Heart right ventricle (tissue), 16 donors: ENCODE measurements at regions not wholly inside any gene's neighbourhood (a gene's known extent, or its start where the extent isn't known, plus 50 kb on each side); places are given as distances from the start of the nearest gene placed in this dataset.

Experiments used
- ATAC-seq, 8 donors: fragments of 200-7000 bp; cut with Tn5 transposase; one replicate each; pipeline ENCODE4 v1.9.1; 2020; ENCODE audit warnings: mild to moderate bottlenecking in 8 of 8, moderate library complexity in 8 of 8, moderate number of reproducible peaks in 1 of 8
- DNase-seq, 2 donors: peaks; one replicate each; pipeline ENCODE4 v3.0.0-alpha.2; 2020
- H3K27ac ChIP-seq, 10 donors: fragments of 200-600 bp; sonication (generic) in 2 of 10; one replicate each; pipeline versions ENCODE4 v1.5.0 to v1.8.0; 2020 to 2022; ENCODE audit warnings: mild to moderate bottlenecking in 3 of 10
- H3K27me3 ChIP-seq, 7 donors: fragments of 200-600 bp; one replicate each; pipeline ENCODE4 v1.8.0; 2021 to 2022; ENCODE audit warnings: mild to moderate bottlenecking in 2 of 7
- H3K36me3 ChIP-seq, 9 donors: fragments of 200-600 bp; sonication (generic) in 1 of 9; one replicate each; pipeline versions ENCODE4 v1.5.0 to v1.8.0; 2020 to 2022; ENCODE audit warnings: mild to moderate bottlenecking in 2 of 9
- H3K4me1 ChIP-seq, 9 donors: fragments of 200-600 bp; sonication (generic) in 1 of 9; one replicate each; pipeline versions ENCODE4 v1.5.0 to v1.8.0; 2020 to 2022; ENCODE audit warnings: mild to moderate bottlenecking in 4 of 9
- H3K4me3 ChIP-seq, 10 donors: fragments of 200-600 bp; sonication (generic) in 2 of 10; one replicate each; pipeline versions ENCODE4 v1.5.0 to v1.8.0; 2020 to 2022; ENCODE audit warnings: mild to moderate bottlenecking in 7 of 10, moderate library complexity in 2 of 10
- H3K9me3 ChIP-seq, 11 donors: fragments of 200-600 bp in 10 of 11; sonication (generic) in 2 of 11; one replicate each; pipeline versions ENCODE4 v1.5.0 to v1.8.0; 2013 to 2022; ENCODE audit warnings: mild to moderate bottlenecking in 2 of 11, control low read depth in 1 of 11, moderate library complexity in 1 of 11
- WGBS, 2 donors: extraction: QIAGEN DNeasy Blood & Tissue Kit; methylation state at CpG; one replicate each; pipeline ENCODE4 v1.1.7; 2013; ENCODE audit warnings: inconsistent platforms in 1 of 2; 5-methylcytosine and 5-hydroxymethylcytosine counted together
- intact Hi-C, 10 donors: fragments of 100-400 bp; cut with DNase I; formaldehyde crosslinking; loops; one replicate each; pipeline versions ENCODE4 v1.11.1 to v1.14.2; 2022
- TF ChIP-seq, protein P1 (sequence below), 9 donors: fragments of 200-600 bp; sonication (generic) in 2 of 9; IDR thresholded peaks; one replicate each; pipeline versions ENCODE4 v1.5.0 to v1.8.0; 2021 to 2022; ENCODE audit warnings: antibody characterized with exemption in 9 of 9, mild to moderate bottlenecking in 5 of 9, moderate library complexity in 1 of 9
- donor health status: Arrhythmogenic right ventricular cardiomyopathy.
- donor health status: ischemic (EF 13 %, LVEDD 7.1; RV severe dilation, severe dysfunction).
- donor health status: healthy with polysubstance abuse.
- donor health status: DM: no; HTN: yes; CAD: no.
- donor health status: DM: no; HTN: no; CAD: no.
- donor health status: ischemic (EF 25% LVEDD 6.9; RV normal size, moderate dysfunction).
- donor health status: ischemic (EF 25% LVEDD 5.7; RV mildly dilated, moderate dysfunction).
- donor health status: healthy.
- donor health status: DM: yes; HTN: yes; CAD: no.
- donor health status: Ischemic cardiomyopathy.
- donor health status: ischemic (EF 35%, LVEDD 5.7; RV mildly dilated, moderate dysfunction).
- donor health status: nonischemic (EF 11% LVEDD 7.7; RV severe dilation, severe dysfunction).
- donor health status: DM: yes; HTN: yes; CAD: no.
- donor health status: PGD.
- donor health status: ischemic (EF 29% LVEDD 5.4; RV normal size, mild dysfunction).
- donor health status: nonischemic (EF 23%, LVEDD 6.1; RV moderate dilation, normal function).

DNA sequence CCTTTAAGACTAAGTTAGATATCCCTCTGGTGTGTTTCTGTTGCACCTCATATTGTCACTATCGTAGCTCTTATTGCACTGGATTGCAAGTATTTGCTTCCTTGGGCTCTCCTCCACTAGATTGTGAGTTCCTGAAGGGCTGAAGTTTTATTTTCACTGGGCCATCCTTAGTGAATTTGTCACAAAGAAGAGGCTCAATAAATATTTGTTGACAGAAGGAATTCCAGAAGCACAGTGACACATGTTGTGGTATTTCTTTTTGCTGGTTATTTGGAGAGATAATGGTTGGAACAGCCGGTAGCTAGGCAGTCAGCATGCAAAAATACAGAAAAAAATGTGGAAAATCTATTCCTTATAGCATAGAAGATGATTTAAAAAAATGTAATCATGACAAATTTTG, 129.9 kb upstream of the ZRANB2 start:
- no peak overlapping the region for H3K27ac ChIP-seq
- 65% methylated on average over 2 of the region's 2 CpGs for WGBS, 2 donors
- intact Hi-C loops: no loop called here
- H3K4me1 ChIP-seq: no peaks in the 10 kb centered on the region
- TF ChIP-seq, protein P1, sequence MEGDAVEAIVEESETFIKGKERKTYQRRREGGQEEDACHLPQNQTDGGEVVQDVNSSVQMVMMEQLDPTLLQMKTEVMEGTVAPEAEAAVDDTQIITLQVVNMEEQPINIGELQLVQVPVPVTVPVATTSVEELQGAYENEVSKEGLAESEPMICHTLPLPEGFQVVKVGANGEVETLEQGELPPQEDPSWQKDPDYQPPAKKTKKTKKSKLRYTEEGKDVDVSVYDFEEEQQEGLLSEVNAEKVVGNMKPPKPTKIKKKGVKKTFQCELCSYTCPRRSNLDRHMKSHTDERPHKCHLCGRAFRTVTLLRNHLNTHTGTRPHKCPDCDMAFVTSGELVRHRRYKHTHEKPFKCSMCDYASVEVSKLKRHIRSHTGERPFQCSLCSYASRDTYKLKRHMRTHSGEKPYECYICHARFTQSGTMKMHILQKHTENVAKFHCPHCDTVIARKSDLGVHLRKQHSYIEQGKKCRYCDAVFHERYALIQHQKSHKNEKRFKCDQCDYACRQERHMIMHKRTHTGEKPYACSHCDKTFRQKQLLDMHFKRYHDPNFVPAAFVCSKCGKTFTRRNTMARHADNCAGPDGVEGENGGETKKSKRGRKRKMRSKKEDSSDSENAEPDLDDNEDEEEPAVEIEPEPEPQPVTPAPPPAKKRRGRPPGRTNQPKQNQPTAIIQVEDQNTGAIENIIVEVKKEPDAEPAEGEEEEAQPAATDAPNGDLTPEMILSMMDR (IDR thresholded peaks at IDR 0.05): no peak
- H3K4me3 ChIP-seq: no peak overlapping the region
- ATAC-seq: no peak
- no peaks in the 10 kb centered on the region for H3K9me3 ChIP-seq
- DNase-seq: no peak
- no peaks in the 10 kb centered on the region for H3K36me3 ChIP-seq
- H3K27me3 ChIP-seq: no peaks in the 10 kb centered on the region

DNA sequence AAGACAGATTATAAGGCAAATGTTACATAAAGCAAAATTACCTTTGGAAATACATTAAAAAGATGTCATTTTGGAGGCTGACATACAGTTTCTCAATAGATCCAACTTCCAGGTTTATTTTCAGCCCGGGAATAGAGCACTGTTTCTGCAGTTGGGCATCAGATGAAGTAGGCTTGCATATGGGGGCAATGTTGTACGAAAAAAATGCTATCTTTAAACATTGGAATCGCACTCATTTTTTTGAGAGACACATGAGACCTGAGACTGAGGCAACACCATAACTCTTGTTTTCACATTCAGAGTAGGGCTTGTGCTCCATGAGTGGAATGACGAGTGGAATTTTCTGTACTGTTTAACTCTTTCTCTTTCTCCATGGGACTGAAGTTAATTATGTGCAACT, 122.4 kb upstream of the ZRANB2 start:
- intact Hi-C loops: no loop called here
- no peaks in the 10 kb centered on the region for H3K4me1 ChIP-seq
- DNase-seq (no peak), ATAC-seq (no peak)
- no peak overlapping the region for H3K27ac ChIP-seq
- TF ChIP-seq, protein P1 (IDR thresholded peaks at IDR 0.05): no peak
- no peaks in the 10 kb centered on the region for H3K36me3 ChIP-seq
- H3K9me3 ChIP-seq: no peaks in the 10 kb centered on the region
- 83 to 86% methylated on average over 4 of the region's 4 CpGs for WGBS, 2 donors
- H3K4me3 ChIP-seq: no peak overlapping the region
- no peaks in the 10 kb centered on the region for H3K27me3 ChIP-seq

DNA sequence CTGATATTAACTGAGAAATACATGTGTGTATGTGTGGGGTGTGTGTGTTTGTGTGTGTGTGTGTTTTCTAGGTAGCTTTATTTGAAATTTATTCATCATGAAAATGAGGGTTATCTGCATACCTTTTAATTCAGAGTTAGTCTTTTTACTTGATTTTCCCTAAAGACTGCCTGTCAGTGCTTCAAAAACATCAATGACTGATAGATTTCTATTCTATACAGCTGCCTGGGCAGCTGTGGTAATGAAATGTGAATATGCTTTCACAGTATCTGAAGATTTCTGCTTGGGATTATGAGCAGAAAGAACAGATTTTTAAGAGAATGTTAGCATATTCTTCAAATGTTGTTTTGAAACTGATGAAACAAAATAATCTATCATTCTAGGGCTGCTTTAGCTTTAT, 119.7 kb upstream of the ZRANB2 start:
- no peaks in the 10 kb centered on the region for H3K4me1 ChIP-seq
- intact Hi-C loops: no loop called here
- no peaks in the 10 kb centered on the region for H3K27me3 ChIP-seq
- no peaks in the 10 kb centered on the region for H3K36me3 ChIP-seq
- no peak overlapping the region for H3K27ac ChIP-seq
- TF ChIP-seq, protein P1 (IDR thresholded peaks at IDR 0.05): no peak
- ATAC-seq (no peak), DNase-seq (no peak)
- H3K9me3 ChIP-seq: no peaks in the 10 kb centered on the region
- no peak overlapping the region for H3K4me3 ChIP-seq

DNA sequence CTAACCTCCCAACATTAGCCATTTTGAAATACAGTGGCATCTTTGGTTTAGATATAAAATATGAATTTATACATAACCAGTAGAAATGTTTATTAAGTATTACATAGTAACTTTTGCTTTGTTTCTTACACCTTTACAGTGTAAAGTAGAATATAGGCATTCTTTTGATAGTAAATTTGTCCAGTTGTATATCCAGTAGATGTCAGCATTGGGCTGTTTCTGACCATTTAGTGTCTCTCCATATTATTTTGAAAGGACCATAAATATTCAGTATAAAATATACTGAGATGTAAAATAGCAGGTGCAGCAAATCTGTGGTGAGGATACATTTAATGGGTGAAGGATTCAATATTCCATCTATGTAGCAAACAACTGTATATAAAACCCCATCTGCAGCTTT, 115.8 kb upstream of the ZRANB2 start:
- DNase-seq (no peak), ATAC-seq (no peak)
- Histone ChIP-seq H3K27ac (no peak overlapping the region), H3K4me3 (no peak overlapping the region), H3K36me3 (no peaks in the 10 kb centered on the region), H3K4me1 (peaks cover 0 to 6% (median 0%) of the 10 kb centered on the region in 9 donors), H3K9me3 (no peaks in the 10 kb centered on the region), H3K27me3 (no peaks in the 10 kb centered on the region)
- intact Hi-C loops: loop anchor here in 8 of 10 donors (5.0 to 10.0 kb wide), 3 partner anchors 326 to 518 kb away; no protein-coding TSS in a partner anchor
- TF ChIP-seq, protein P1 (IDR thresholded peaks at IDR 0.05): peak in 8 of 9 donors; percentile 29 to 65 (median 42)
